ENCODE measurements at regions not wholly inside any gene's neighbourhood (a gene's known extent, or its start where the extent isn't known, plus 50 kb on each side); places are given as distances from the start of the nearest gene placed in this dataset.

GRCh38 chr13:91025442-91025841 lies 322.0 kb upstream of the MIR17HG start:
- Histone ChIP-seq H3F3A (ENCODE audit: insufficient read depth, low read depth) (no peaks in the 10 kb centered on the region), H3K9me2 (ENCODE audit: insufficient read depth) (no peaks in the 10 kb centered on the region; the same call in 1 of the 2 replicates), H3K9me3 (ENCODE audit: insufficient read depth, low read depth) (no peaks in the 10 kb centered on the region), H2AFZ (no peak overlapping the region), H3K27me3 (ENCODE audit: insufficient read depth, low read depth) (no peaks in the 10 kb centered on the region), H3K4me3 (no peak overlapping the region), H3K27ac (no peak overlapping the region), H3K4me1 (replicated peaks; ENCODE audit: insufficient read depth) (no peaks in the 10 kb centered on the region), H3K79me2 (ENCODE audit: low read depth) (no peaks in the 10 kb centered on the region), H4K20me1 (ENCODE audit: insufficient read depth) (no peaks in the 10 kb centered on the region), H3K36me3 (ENCODE audit: low read depth) (no peaks in the 10 kb centered on the region), H3K4me2 (no peak overlapping the region)
- TF ChIP-seq CTCF (conservative IDR thresholded peaks at IDR 0.05) (no peak), EZH2 (IDR thresholded peaks at IDR 0.05; ENCODE audit: low read depth) (no peak)
- POLR2A ChIA-PET (ENCODE audit: unreplicated experiment): no interaction called here
- intact Hi-C loops (cut with micrococcal nuclease; ENCODE audit: unreplicated experiment): no loop called here
- CTCF ChIA-PET: no interaction called here
- no peak for DNase-seq
- no TSS peak for BruUV-seq (replicated peaks)

GRCh38 chr13:91031508-91031907 lies 316.0 kb upstream of the MIR17HG start:
- no peak overlapping the region for H2AFZ ChIP-seq
- TF ChIP-seq CTCF (conservative IDR thresholded peaks at IDR 0.05): no peak
- no peak for TF ChIP-seq EZH2 (IDR thresholded peaks at IDR 0.05; ENCODE audit: low read depth)
- CTCF ChIA-PET: no interaction called here
- no peaks in the 10 kb centered on the region for H3F3A ChIP-seq (ENCODE audit: insufficient read depth, low read depth)
- no peaks in the 10 kb centered on the region for H3K4me1 ChIP-seq (replicated peaks; ENCODE audit: insufficient read depth)
- DNase-seq: no peak
- POLR2A ChIA-PET (ENCODE audit: unreplicated experiment): no interaction called here
- intact Hi-C loops (cut with micrococcal nuclease; ENCODE audit: unreplicated experiment): no loop called here
- H3K9me2 ChIP-seq (ENCODE audit: insufficient read depth): no peaks in the 10 kb centered on the region
- no peak overlapping the region for H3K27ac ChIP-seq
- H3K27me3 ChIP-seq (ENCODE audit: insufficient read depth, low read depth): no peaks in the 10 kb centered on the region
- H4K20me1 ChIP-seq (ENCODE audit: insufficient read depth): no peaks in the 10 kb centered on the region
- no peak overlapping the region for H3K4me2 ChIP-seq
- no peaks in the 10 kb centered on the region for H3K9me3 ChIP-seq (ENCODE audit: insufficient read depth, low read depth)
- H3K36me3 ChIP-seq (ENCODE audit: low read depth): no peaks in the 10 kb centered on the region
- no TSS peak for BruUV-seq (replicated peaks)
- no peak overlapping the region for H3K4me3 ChIP-seq
- no peaks in the 10 kb centered on the region for H3K79me2 ChIP-seq (ENCODE audit: low read depth)

GRCh38 chr13:91032104-91032503 lies 315.4 kb upstream of the MIR17HG start:
- intact Hi-C loops (cut with micrococcal nuclease; ENCODE audit: unreplicated experiment): no loop called here
- BruUV-seq (replicated peaks): no TSS peak
- H3K4me1 ChIP-seq (replicated peaks; ENCODE audit: insufficient read depth): no peaks in the 10 kb centered on the region
- H3K79me2 ChIP-seq (ENCODE audit: low read depth): no peaks in the 10 kb centered on the region
- no peak for DNase-seq
- POLR2A ChIA-PET (ENCODE audit: unreplicated experiment): no interaction called here
- no peak overlapping the region for H2AFZ ChIP-seq
- no peak overlapping the region for H3K4me2 ChIP-seq
- no peaks in the 10 kb centered on the region for H3K27me3 ChIP-seq (ENCODE audit: insufficient read depth, low read depth)
- CTCF ChIA-PET: no interaction called here
- no peaks in the 10 kb centered on the region for H3K9me3 ChIP-seq (ENCODE audit: insufficient read depth, low read depth)
- H3K36me3 ChIP-seq (ENCODE audit: low read depth): no peaks in the 10 kb centered on the region
- H3K27ac ChIP-seq: no peak overlapping the region
- H3K4me3 ChIP-seq: no peak overlapping the region
- TF ChIP-seq EZH2 (IDR thresholded peaks at IDR 0.05; ENCODE audit: low read depth) (no peak), CTCF (conservative IDR thresholded peaks at IDR 0.05) (no peak)
- H4K20me1 ChIP-seq (ENCODE audit: insufficient read depth): no peaks in the 10 kb centered on the region
- H3F3A ChIP-seq (ENCODE audit: insufficient read depth, low read depth): no peaks in the 10 kb centered on the region
- no peaks in the 10 kb centered on the region for H3K9me2 ChIP-seq (ENCODE audit: insufficient read depth)
